ENCODE measurements at regions not wholly inside any gene's neighbourhood (a gene's known extent, or its start where the extent isn't known, plus 50 kb on each side); places are given as distances from the start of the nearest gene placed in this dataset.

DNA sequence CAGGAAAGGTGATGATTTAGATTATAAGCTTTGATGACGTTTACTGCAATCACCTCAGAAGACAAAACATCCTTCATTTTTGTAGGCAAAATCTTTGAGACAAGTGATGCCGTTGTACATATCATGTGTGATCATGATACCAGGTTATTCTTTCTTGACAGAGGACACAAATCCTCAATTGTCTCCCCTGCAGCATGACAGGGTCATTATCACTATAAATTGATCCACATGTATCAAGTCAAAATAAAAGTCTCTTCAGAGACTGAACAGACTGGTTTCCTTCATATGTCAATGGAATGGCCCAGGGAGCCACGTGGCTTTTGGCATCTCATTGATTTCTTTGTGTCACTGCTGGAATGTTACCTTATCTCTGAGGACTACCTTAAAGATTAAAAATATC lies 995.7 kb downstream of the FLRT2 start:
- TF ChIP-seq, protein P1, sequence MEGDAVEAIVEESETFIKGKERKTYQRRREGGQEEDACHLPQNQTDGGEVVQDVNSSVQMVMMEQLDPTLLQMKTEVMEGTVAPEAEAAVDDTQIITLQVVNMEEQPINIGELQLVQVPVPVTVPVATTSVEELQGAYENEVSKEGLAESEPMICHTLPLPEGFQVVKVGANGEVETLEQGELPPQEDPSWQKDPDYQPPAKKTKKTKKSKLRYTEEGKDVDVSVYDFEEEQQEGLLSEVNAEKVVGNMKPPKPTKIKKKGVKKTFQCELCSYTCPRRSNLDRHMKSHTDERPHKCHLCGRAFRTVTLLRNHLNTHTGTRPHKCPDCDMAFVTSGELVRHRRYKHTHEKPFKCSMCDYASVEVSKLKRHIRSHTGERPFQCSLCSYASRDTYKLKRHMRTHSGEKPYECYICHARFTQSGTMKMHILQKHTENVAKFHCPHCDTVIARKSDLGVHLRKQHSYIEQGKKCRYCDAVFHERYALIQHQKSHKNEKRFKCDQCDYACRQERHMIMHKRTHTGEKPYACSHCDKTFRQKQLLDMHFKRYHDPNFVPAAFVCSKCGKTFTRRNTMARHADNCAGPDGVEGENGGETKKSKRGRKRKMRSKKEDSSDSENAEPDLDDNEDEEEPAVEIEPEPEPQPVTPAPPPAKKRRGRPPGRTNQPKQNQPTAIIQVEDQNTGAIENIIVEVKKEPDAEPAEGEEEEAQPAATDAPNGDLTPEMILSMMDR (IDR thresholded peaks at IDR 0.05; ENCODE audit: low read depth, low read length, poor library complexity, severe bottlenecking): no peak
- no peak for TF ChIP-seq EZH2phosphoT487 (IDR thresholded peaks at IDR 0.05; ENCODE audit: borderline replicate concordance, low read length)
